Renal pelvis (tissue), 1 donor: ENCODE measurements at regions not wholly inside any gene's neighbourhood (a gene's known extent, or its start where the extent isn't known, plus 50 kb on each side); places are given as distances from the start of the nearest gene placed in this dataset.

Experiments
- DNase-seq: peaks from one replicate; pipeline ENCODE4 v3.0.0-alpha.2; 2013

- DNase-seq, result peak; percentile 58
Observed at GRCh38 chr20:39638731-39639130, 676.6 kb downstream of the DHX35 start.

DNA sequence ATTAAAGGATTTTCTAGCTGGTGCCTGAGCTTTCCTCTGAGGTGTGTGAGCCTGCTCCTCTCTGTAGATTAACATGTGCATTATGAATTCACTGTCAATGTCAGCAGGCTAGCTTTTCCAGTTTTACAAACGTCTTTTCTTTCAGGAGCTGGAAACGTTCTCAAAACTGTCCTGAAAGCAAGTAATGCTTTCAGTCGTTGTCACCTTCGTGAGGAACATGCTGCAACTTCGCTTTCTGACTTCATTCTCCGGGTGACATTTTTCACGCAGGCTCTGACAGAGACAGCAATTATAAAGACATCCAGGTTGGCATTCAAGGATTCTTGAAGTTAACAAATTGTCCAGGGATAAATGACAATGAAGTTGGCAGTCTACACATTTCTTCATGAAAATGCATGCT lies 671.5 kb downstream of the DHX35 start:
- DNase-seq, result no peak

GRCh38 chr20:39632757-39633156 lies 670.6 kb downstream of the DHX35 start:
- DNase-seq, result no peak

GRCh38 chr20:39632176-39632575 lies 670.0 kb downstream of the DHX35 start:
- DNase-seq, result no peak

DNA sequence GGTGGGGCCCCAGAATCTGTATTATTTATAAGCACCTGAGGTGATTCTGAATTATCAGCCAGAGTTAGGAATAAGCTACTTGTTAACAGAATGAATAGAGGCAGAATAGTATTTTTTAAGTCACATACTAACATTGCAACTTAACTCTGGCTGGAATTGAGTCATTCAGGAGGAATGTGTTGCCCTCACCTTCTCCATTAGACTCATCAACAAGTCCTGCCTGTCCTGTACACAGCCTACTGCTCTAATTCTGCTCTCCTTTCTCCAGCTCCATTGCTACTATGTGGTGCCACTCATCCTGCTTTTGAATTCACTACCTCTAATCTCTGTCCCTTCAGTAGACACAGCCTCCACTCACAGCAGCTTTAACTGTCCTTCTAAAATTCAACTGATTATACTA lies 669.4 kb downstream of the DHX35 start:
- no peak for DNase-seq

- DNase-seq, result no peak
Observed at GRCh38 chr20:39630215-39630908, 668.2 kb downstream of the DHX35 start.

- DNase-seq, result no peak
Observed at GRCh38 chr20:39627765-39628164, 665.6 kb downstream of the DHX35 start.

DNA sequence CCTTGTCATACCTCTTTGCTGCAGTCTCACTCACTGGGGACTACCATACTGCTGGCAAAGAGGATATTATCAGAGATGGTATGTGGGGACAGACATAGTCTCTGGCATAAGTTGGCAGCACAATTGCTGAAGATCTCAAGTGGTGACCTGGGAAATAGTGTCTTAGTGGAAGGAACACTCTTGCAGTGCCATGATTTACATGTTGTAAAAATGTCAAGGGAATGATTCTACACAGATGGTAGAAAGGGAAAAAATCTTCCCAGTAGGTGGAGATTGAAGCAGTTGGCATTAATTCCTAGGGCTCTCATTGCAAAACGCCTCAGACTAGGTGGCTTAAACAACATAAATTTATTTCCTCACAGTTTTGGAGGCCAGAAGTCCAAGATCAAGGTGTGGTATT lies 662.2 kb downstream of the DHX35 start:
- no peak for DNase-seq

DNA sequence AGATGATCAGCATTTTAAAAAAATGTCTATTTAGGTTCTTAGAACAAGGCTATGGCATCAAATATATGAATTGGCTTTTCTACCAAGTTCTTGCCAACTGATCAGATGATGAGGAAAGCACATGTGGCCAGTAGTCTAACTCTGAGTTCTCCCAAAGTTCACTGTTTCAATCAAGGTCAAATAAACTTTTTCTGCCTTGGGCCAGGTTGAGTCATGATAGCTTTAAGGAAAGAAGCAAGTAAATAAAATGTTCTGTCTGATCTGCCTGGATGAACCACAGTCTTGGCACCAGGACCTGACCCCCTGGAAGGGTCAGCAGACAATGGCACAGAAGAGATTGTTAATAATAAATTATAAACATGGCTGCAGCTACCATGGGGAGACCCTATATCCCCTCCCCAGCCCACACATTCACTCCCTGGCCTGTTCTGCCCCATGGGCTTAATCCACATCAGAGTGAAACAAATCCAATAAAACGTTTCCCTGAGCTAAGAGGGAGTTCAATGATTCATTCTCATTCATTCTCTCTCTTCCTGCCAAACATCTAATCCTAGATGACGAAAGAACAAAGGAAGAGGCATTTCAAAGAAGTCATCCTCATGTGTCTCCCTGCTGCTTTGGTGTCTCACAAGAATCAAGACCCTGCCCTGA lies 661.6 kb downstream of the DHX35 start:
- DNase-seq, result no peak

- DNase-seq, result no peak
Observed at GRCh38 chr20:39619271-39619785, 657.2 kb downstream of the DHX35 start.

- DNase-seq, result no peak
Observed at GRCh38 chr20:39611901-39612300, 649.8 kb downstream of the DHX35 start.

- no peak for DNase-seq
Observed at GRCh38 chr20:39607141-39607540, 645.0 kb downstream of the DHX35 start.

DNA sequence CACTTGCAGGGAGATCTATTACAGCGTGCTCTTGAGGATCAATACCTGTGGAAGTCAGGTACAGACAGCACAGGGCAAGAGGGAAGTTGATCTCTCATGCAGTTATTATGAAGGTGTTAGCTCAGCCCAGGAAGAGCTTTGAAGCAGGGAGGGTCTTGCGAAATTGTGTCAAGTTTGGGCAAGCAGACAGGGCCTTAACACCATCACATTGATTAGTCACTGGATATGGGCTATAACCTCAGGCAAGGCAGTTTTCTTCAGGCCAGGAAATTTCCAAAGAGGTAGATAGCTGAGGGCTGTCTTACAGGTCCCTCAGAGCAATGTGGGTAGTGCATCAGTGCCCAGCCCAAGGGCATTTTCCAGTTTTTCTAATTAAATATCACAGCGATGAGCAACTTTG lies 643.8 kb downstream of the DHX35 start:
- DNase-seq, result no peak

GRCh38 chr20:39605361-39605760 lies 643.2 kb downstream of the DHX35 start:
- DNase-seq, result no peak

GRCh38 chr20:39603219-39603618 lies 641.1 kb downstream of the DHX35 start:
- DNase-seq, result no peak

DNA sequence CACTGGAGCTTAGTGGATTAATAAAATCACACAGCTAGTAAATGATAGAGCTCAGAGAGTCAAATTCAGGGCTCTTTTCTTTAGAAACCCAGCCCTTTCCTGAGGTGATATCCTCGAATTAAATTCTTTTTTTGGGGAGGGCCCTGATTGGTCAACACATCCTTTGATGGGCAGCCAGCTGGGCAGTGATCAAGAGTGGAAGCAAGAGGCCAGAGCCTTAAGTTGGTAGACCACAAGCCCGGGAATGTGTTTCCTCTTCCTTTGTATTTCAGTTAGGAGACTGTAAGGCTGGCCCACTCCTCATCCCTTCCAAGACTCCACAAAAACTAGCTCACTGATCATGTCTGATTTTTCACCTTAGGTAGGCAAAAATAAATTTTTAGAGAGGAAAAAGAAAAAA lies 640.5 kb downstream of the DHX35 start:
- no peak for DNase-seq

DNA sequence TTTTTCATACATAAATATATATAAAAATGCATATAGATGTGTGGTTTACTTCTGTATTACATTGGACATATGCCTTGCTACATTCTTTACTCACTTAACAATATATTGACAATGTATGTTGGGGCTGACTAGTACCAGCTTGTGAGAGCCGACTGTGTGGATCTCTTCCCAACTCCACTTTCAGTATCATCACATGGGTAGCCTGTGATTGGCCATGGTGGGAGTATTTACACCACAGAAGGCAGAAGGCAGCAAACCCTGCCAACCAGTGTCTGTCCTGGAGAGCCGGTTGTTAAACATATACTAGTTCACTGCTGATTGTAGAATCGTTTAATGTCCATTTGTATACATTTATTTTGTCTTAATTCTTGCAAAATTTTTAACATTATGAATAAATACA lies 638.7 kb downstream of the DHX35 start:
- no peak for DNase-seq

DNA sequence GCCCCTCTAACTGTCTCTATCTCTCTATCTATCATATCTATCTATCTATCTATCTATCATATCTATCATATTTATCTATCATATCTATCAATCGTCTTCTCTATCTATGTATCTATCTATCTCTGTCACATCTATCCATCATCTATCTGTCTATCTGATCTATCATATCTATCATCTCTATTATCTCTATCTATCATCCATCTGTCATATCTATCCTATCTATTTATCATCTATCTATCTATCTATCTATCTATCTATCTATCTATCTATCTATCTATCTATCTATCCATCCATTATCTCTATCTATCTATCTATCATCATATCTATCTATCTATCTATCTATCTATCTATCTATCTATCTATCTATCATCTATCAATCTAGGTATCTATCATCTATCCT lies 638.0 kb downstream of the DHX35 start:
- DNase-seq, result no peak

DNA sequence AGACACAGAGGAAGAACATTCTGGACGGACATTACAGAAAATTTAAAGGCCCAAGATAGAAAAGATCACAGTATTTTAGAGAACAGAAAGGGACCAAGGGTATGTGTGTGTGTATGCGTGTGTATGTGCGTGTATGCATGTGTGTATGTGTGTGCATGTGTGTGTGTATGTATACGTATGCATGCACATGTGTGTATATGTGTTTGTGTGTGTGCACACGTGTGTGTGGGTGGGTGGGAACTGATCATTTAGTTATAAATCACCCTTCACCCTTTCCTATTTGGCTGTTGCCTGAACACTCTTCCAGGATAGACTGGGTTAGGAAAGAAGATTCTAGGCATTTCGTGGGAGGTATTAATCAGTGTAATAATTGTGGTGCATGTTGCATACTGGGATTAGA lies 634.4 kb downstream of the DHX35 start:
- DNase-seq, result no peak

- DNase-seq, result no peak
Observed at GRCh38 chr20:39592371-39592770, 630.2 kb downstream of the DHX35 start.

- DNase-seq, result no peak
Observed at GRCh38 chr20:39588148-39588757, 626.1 kb downstream of the DHX35 start.

DNA sequence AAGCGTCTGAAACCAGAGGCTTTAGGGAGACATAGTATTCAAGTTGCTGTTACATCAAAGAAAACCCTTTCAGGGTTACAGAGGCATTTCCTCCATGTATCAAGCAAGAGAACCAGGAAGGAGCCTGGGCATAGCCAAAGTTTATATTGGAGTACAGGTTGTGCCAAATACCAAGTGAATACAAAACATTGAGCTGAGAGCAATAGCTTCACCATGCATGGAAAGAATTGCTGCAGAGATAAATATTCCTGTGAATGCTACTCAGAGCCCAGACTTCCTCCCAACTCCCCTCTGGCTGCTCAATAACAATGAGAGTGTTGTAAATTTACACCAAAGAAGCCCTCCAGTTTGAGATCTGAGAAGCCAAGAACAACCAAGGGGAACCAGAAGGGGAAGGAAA lies 618.9 kb downstream of the DHX35 start:
- no peak for DNase-seq

GRCh38 chr20:39576771-39577170 lies 614.6 kb downstream of the DHX35 start:
- DNase-seq, result no peak
